ENCODE measurements at regions not wholly inside any gene's neighbourhood (a gene's known extent, or its start where the extent isn't known, plus 50 kb on each side); places are given as distances from the start of the nearest gene placed in this dataset.

DNA sequence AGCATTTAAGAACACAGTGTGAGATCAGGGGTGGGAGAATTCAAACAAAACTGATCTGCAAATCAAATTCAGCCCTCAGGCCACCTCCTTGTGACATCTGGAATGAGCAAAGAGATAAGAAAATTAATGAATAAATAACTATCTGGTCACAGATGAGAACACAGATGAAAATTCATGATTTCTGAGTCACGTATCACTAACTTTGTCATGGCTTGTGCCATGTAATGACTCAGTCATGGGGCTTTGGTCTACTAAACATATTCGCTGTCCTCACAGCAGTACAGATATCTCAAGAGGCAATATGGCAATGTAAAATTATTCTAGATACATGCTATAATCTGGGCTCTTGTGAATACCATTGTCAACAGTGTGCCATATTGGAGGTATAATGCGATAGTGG lies 274.4 kb downstream of the MAN2A1 start (continued):
- TF ChIP-seq CBX5 (IDR thresholded peaks at IDR 0.05; ENCODE audit: low read depth, low read length) (no peak), CEBPB (IDR thresholded peaks at IDR 0.05; ENCODE audit: low read depth, low read length) (no peak), RNF2 (IDR thresholded peaks at IDR 0.05; ENCODE audit: borderline replicate concordance, low read depth, low read length, missing control alignments, poor library complexity, severe bottlenecking) (no peak), POU5F1 (IDR thresholded peaks at IDR 0.05; ENCODE audit: low read depth, low read length) (no peak), SP1 (IDR thresholded peaks at IDR 0.05; ENCODE audit: low read depth, low read length) (no peak), TCF12 (IDR thresholded peaks at IDR 0.05; ENCODE audit: low read depth, low read length) (no peak), SIX5 (IDR thresholded peaks at IDR 0.05; ENCODE audit: low read depth, low read length) (no peak), PHF8 (conservative IDR thresholded peaks at IDR 0.05; ENCODE audit: low read depth, low read length) (no peak), NANOG (IDR thresholded peaks at IDR 0.05; ENCODE audit: insufficient read depth, low read depth, low read length, poor library complexity, severe bottlenecking) (no peak), ASH2L (IDR thresholded peaks at IDR 0.05; ENCODE audit: low read length) (no peak), CBX8 (IDR thresholded peaks at IDR 0.05; ENCODE audit: borderline replicate concordance, low read depth, low read length) (no peak)
